A673 (cell line): ENCODE measurements at regions not wholly inside any gene's neighbourhood (a gene's known extent, or its start where the extent isn't known, plus 50 kb on each side); places are given as distances from the start of the nearest gene placed in this dataset.

Experiments
- BruUV-seq: library from RNA; stranded (reverse); fragments of 400-500 nt; replicated peaks from 2 replicates; lab custom pipeline; 2021; lab: Mats Ljungman, UMichigan
- CTCF ChIA-PET: fragments of 300-600 bp; sonication (Branson Sonifier 250); formaldehyde crosslinking; loops from one replicate; lab custom pipeline; 2022; ENCODE audit warnings: antibody characterized with exemption; lab: Charles Lee
- POLR2A ChIA-PET: fragments of 300-600 bp; sonication (Branson Sonifier 250); formaldehyde crosslinking; loops from one replicate; lab custom pipeline; 2022; ENCODE audit warnings: antibody characterized with exemption; ENCODE audit not compliant: low non-redundant PET; lab: Charles Lee
- DNase-seq: peaks from one replicate; pipeline ENCODE4 v3.0.0-alpha.2; 2015; ENCODE audit warnings: low spot score
- H3K27ac ChIP-seq: fragments of 200-600 bp; sonication (generic); 2 replicates; pipeline ENCODE4 v1.5.1; 2016; ENCODE audit warnings: mixed run types, low read depth, mild to moderate bottlenecking, mixed read lengths, antibody characterized with exemption, low read length; ENCODE audit not compliant: poor library complexity, severe bottlenecking
- H3K27me3 ChIP-seq: fragments of 200-600 bp; sonication (generic); replicated peaks from 2 replicates; pipeline ENCODE4 v1.6.1; 2017; ENCODE audit warnings: mixed run types, low read depth, mild to moderate bottlenecking, mixed read lengths, antibody characterized with exemption, low read length; ENCODE audit not compliant: insufficient read depth, poor library complexity
- H3K36me3 ChIP-seq: fragments of 200-600 bp; sonication (generic); 2 replicates; pipeline ENCODE4 v1.6.1; 2016; ENCODE audit warnings: mixed run types, mild to moderate bottlenecking, mixed read lengths, antibody characterized with exemption, low read length; ENCODE audit not compliant: insufficient read depth, poor library complexity, severe bottlenecking
- H3K4me1 ChIP-seq: fragments of 200-600 bp; sonication (generic); 2 replicates; pipeline ENCODE4 v1.6.1; 2017; ENCODE audit warnings: mixed run types, mild to moderate bottlenecking, mixed read lengths, antibody characterized with exemption, low read length; ENCODE audit not compliant: insufficient read depth, poor library complexity, severe bottlenecking
- H3K4me3 ChIP-seq: fragments of 200-600 bp; sonication (generic); 2 replicates; pipeline ENCODE4 v1.5.1; 2016; ENCODE audit warnings: low read depth, mixed run types, mild to moderate bottlenecking, mixed read lengths, low read length; ENCODE audit not compliant: poor library complexity, severe bottlenecking
- H3K9me3 ChIP-seq: fragments of 200-600 bp; sonication (generic); 2 replicates; pipeline ENCODE4 v1.6.1; 2016; ENCODE audit warnings: mixed run types, low read depth, mild to moderate bottlenecking, mixed read lengths, antibody characterized with exemption, low read length; ENCODE audit not compliant: poor library complexity, severe bottlenecking
- EZH2 ChIP-seq: fragments of 200-600 bp; sonication (generic); IDR thresholded peaks from 2 replicates; pipeline ENCODE4 v1.6.1; 2017; ENCODE audit warnings: borderline replicate concordance, low read depth, mild to moderate bottlenecking, mixed read lengths, antibody characterized with exemption, low read length; ENCODE audit not compliant: poor library complexity, severe bottlenecking
- intact Hi-C: fragments of 100-400 bp; cut with micrococcal nuclease; formaldehyde crosslinking; loops from one replicate; pipeline ENCODE4 v1.10.0; 2022; ENCODE audit not compliant: unreplicated experiment
- TF ChIP-seq, protein P1 (sequence below): fragments of 300-800, 200-600 bp; sonication (generic); conservative IDR thresholded peaks from 2 replicates; pipeline ENCODE4 v1.5.1; 2017; ENCODE audit warnings: low read depth, mild to moderate bottlenecking, antibody characterized with exemption, low read length, moderate library complexity, mixed read lengths

- ChIA-PET CTCF (no interaction called here), POLR2A (no interaction called here)
- Histone ChIP-seq H3K27me3 (no peaks in the 10 kb centered on the region), H3K4me3 (no peak overlapping the region), H3K27ac (no peak overlapping the region), H3K36me3 (no peaks in the 10 kb centered on the region), H3K4me1 (no peaks in the 10 kb centered on the region), H3K9me3 (no peaks in the 10 kb centered on the region)
- intact Hi-C loops, result no loop called here
- no peak for DNase-seq
- no peak for TF ChIP-seq EZH2
- TF ChIP-seq, protein P1, sequence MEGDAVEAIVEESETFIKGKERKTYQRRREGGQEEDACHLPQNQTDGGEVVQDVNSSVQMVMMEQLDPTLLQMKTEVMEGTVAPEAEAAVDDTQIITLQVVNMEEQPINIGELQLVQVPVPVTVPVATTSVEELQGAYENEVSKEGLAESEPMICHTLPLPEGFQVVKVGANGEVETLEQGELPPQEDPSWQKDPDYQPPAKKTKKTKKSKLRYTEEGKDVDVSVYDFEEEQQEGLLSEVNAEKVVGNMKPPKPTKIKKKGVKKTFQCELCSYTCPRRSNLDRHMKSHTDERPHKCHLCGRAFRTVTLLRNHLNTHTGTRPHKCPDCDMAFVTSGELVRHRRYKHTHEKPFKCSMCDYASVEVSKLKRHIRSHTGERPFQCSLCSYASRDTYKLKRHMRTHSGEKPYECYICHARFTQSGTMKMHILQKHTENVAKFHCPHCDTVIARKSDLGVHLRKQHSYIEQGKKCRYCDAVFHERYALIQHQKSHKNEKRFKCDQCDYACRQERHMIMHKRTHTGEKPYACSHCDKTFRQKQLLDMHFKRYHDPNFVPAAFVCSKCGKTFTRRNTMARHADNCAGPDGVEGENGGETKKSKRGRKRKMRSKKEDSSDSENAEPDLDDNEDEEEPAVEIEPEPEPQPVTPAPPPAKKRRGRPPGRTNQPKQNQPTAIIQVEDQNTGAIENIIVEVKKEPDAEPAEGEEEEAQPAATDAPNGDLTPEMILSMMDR, result no peak
- no TSS peak for BruUV-seq
These were observed 201.2 kb downstream of the PIK3C3 start for GRCh38 chr18:42156281-42156680.

- TF ChIP-seq EZH2, result no peak
- TF ChIP-seq, protein P1, result no peak
- intact Hi-C loops, result no loop called here
- H3K36me3 ChIP-seq, result no peaks in the 10 kb centered on the region
- no peaks in the 10 kb centered on the region for H3K9me3 ChIP-seq
- no peak for DNase-seq
- H3K4me3 ChIP-seq, result no peak overlapping the region
- no TSS peak for BruUV-seq
- H3K4me1 ChIP-seq, result no peaks in the 10 kb centered on the region
- POLR2A ChIA-PET, result no interaction called here
- H3K27me3 ChIP-seq, result no peaks in the 10 kb centered on the region
- CTCF ChIA-PET, result no interaction called here
- no peak overlapping the region for H3K27ac ChIP-seq
These were observed 202.4 kb downstream of the PIK3C3 start for GRCh38 chr18:42157420-42157819.

- DNase-seq, result no peak
- no peaks in the 10 kb centered on the region for H3K9me3 ChIP-seq
- H3K27me3 ChIP-seq, result no peaks in the 10 kb centered on the region
- CTCF ChIA-PET, result no interaction called here
- no peak overlapping the region for H3K4me3 ChIP-seq
- no peaks in the 10 kb centered on the region for H3K36me3 ChIP-seq
- TF ChIP-seq, protein P1, result no peak
- TF ChIP-seq EZH2, result no peak
- no peaks in the 10 kb centered on the region for H3K4me1 ChIP-seq
- no TSS peak for BruUV-seq
- no peak overlapping the region for H3K27ac ChIP-seq
- intact Hi-C loops, result no loop called here
- POLR2A ChIA-PET, result no interaction called here
These were observed 202.8 kb downstream of the PIK3C3 start for GRCh38 chr18:42157878-42158277.
